T-cell (primary cell): ENCODE measurements at regions not wholly inside any gene's neighbourhood (a gene's known extent, or its start where the extent isn't known, plus 50 kb on each side); places are given as distances from the start of the nearest gene placed in this dataset.

Source experiments
- ATAC-seq, 4 experiments: fragments of 200-7000 bp in 3 of 4; fragments of 150-1000 bp in 1 of 4; cut with Tn5 transposase; replicated peaks in 1 of 4; 1 replicate in 3 of 4; 2 replicates in 1 of 4; pipeline ENCODE4 v1.10.0; 2021; ENCODE audit warnings: moderate library complexity in 3 of 4, mild to moderate bottlenecking in 2 of 4, moderate number of reproducible peaks in 1 of 4
- CTCF ChIA-PET, 2 donors: fragments of 300-600 bp; sonication (Branson Sonifier 250); formaldehyde crosslinking; loops; one replicate each; lab custom pipeline; 2022; ENCODE audit warnings: antibody characterized with exemption in 2 of 2; lab: Charles Lee
- POLR2A ChIA-PET, 2 donors: fragments of 300-600 bp; sonication (Branson Sonifier 250); formaldehyde crosslinking; loops; one replicate each; lab custom pipeline; 2022; ENCODE audit warnings: antibody characterized with exemption in 2 of 2; lab: Charles Lee
- DNase-seq, 35 experiments: peaks; one replicate each; pipeline versions ENCODE4 v3.0.0 to v3.0.0-alpha.2; 2013 to 2023
- H3K27ac ChIP-seq: one replicate; pipeline ENCODE4 v1.5.1; 2013; ENCODE audit warnings: low read length
- H3K27me3 ChIP-seq, 2 experiments: replicated peaks in 1 of 2; 1 replicate in 1 of 2; 2 replicates in 1 of 2; pipeline versions ENCODE4 v1.6.1 to v1.7.0; 2013; ENCODE audit warnings: low read length in 1 of 2, mixed read lengths in 1 of 2; ENCODE audit not compliant: control insufficient read depth in 2 of 2, insufficient read depth in 2 of 2; ENCODE audit errors: extremely low read depth in 1 of 2
- H3K36me3 ChIP-seq, 2 donors: 1 replicate in 1 of 2; 2 replicates in 1 of 2; pipeline versions ENCODE4 v1.6.1 to v1.7.0; 2013; ENCODE audit warnings: low read length in 1 of 2; ENCODE audit not compliant: control insufficient read depth in 2 of 2, insufficient read depth in 1 of 2; ENCODE audit errors: extremely low read depth in 1 of 2
- H3K4me1 ChIP-seq, 2 experiments: 1 replicate in 1 of 2; 2 replicates in 1 of 2; pipeline versions ENCODE4 v1.6.1 to v1.7.0; 2013; ENCODE audit warnings: low read length in 2 of 2, mixed read lengths in 1 of 2; ENCODE audit not compliant: insufficient read depth in 2 of 2, control insufficient read depth in 1 of 2; ENCODE audit errors: extremely low read depth in 1 of 2
- H3K4me3 ChIP-seq, 2 donors: 1 replicate in 1 of 2; 2 replicates in 1 of 2; pipeline versions ENCODE4 v1.5.1 to v1.7.0; 2013; ENCODE audit warnings: mild to moderate bottlenecking in 2 of 2, low read length in 1 of 2, moderate library complexity in 1 of 2; ENCODE audit not compliant: control insufficient read depth in 1 of 2; ENCODE audit errors: extremely low read depth in 1 of 2
- H3K9me3 ChIP-seq: 2 replicates; pipeline ENCODE4 v1.7.0; 2013
- H3K27ac Mint-ChIP-seq, 2 donors: one replicate each; pipeline ENCODE4 v1.8.0; 2020 to 2021; ENCODE audit warnings: mild to moderate bottlenecking in 2 of 2, mixed read lengths in 2 of 2
- H3K27me3 Mint-ChIP-seq, 2 donors: one replicate each; pipeline ENCODE4 v1.8.0; 2021 to 2022; ENCODE audit warnings: mixed read lengths in 2 of 2
- H3K36me3 Mint-ChIP-seq: one replicate; pipeline ENCODE4 v1.8.0; 2021; ENCODE audit warnings: mixed read lengths
- H3K4me1 Mint-ChIP-seq, 3 donors: one replicate each; pipeline ENCODE4 v1.8.0; 2020 to 2022; ENCODE audit warnings: mixed read lengths in 3 of 3, mild to moderate bottlenecking in 1 of 3
- H3K4me3 Mint-ChIP-seq, 3 donors: one replicate each; pipeline ENCODE4 v1.8.0; 2020 to 2022; ENCODE audit warnings: mild to moderate bottlenecking in 3 of 3, mixed read lengths in 3 of 3, moderate library complexity in 3 of 3
- H3K9me3 Mint-ChIP-seq, 3 donors: one replicate each; pipeline ENCODE4 v1.8.0; 2020 to 2022; ENCODE audit warnings: mixed read lengths in 3 of 3
- WGBS: methylation state at CpG from one replicate; pipeline ENCODE4 v1.1.5; 2013; ENCODE audit warnings: missing lambda C conversion rate; ENCODE audit not compliant: insufficient coverage; 5-methylcytosine and 5-hydroxymethylcytosine counted together

DNA sequence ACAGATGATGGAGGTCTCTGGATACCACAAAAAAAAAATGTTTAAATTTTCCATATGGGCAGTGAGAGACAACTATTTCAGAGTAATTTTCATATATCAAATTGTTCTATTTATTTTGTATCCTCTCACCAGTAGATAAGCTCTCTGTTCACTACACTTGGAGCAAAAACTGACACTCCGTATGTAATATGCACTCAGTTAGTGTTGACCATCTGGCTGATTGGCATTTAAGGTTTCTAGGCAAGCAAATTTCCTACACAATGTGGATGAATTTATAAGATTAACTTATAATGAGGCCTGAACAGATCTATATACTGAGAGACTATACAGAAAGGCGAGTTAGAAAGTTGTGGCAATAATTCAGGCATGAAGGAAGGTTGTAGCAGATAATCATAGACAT is 836.5 kb upstream of the SEMA6D start:
- Histone ChIP-seq H3K27ac (no peak overlapping the region), H3K27me3 (no peaks in the 10 kb centered on the region), H3K4me1 (no peaks in the 10 kb centered on the region), H3K36me3 (no peaks in the 10 kb centered on the region), H3K4me3 (no peak overlapping the region), H3K9me3 (peaks cover 3% of the 10 kb centered on the region)
- no peak for ATAC-seq
- ChIA-PET CTCF (no interaction called here), POLR2A (no interaction called here)
- WGBS, result no CpG with 5 or more reads among the region's 2 CpGs
- no peak for DNase-seq
- Mint-ChIP-seq H3K27me3 (peaks cover 0 to 1% of the 10 kb centered on the region in 2 donors), H3K27ac (no peak overlapping the region), H3K4me3 (no peak overlapping the region), H3K4me1 (no peaks in the 10 kb centered on the region), H3K36me3 (no peaks in the 10 kb centered on the region), H3K9me3 (peaks cover 15 to 24% (median 16%) of the 10 kb centered on the region in 3 donors)

DNA sequence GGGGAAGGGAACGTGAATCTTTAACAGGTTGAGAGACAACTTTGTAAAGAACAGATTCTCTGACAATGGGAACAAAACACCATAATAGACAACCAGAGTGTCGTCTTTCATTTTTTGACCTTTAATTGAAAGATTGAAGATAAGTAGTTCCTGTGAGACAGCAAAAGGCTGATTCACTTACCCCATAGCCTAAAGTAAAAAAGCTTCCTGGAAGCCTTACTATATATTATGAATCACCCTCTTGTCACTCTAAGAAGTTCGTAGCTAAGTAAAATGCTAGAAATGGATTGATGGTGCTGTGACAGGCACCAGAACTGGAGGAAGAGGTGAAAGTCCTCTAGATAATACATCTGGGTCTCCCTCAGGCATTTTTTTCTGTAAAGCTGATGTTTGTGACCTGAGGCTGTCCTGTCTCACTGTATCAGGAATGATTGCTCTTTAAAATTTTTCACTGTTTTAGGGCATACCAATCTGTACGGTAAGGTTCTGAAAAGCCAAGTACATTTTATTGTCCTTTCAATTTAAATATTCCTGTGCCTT is 824.6 kb upstream of the SEMA6D start:
- Mint-ChIP-seq H3K4me3 (no peak overlapping the region), H3K4me1 (no peaks in the 10 kb centered on the region), H3K27me3 (no peaks in the 10 kb centered on the region), H3K36me3 (no peaks in the 10 kb centered on the region), H3K27ac (no peak overlapping the region), H3K9me3 (peaks cover 3 to 28% (median 4%) of the 10 kb centered on the region in 3 donors)
- H3K4me1 ChIP-seq, result no peaks in the 10 kb centered on the region
- no CpG with 5 or more reads among the region's 4 CpGs for WGBS
- ChIA-PET POLR2A (no interaction called here), CTCF (no interaction called here)
- H3K27me3 ChIP-seq, result no peaks in the 10 kb centered on the region
- no peak overlapping the region for H3K4me3 ChIP-seq
- DNase-seq (no peak), ATAC-seq (no peak)
- peaks cover 4% of the 10 kb centered on the region for H3K9me3 ChIP-seq
- H3K36me3 ChIP-seq, result no peaks in the 10 kb centered on the region
- H3K27ac ChIP-seq, result no peak overlapping the region

DNA sequence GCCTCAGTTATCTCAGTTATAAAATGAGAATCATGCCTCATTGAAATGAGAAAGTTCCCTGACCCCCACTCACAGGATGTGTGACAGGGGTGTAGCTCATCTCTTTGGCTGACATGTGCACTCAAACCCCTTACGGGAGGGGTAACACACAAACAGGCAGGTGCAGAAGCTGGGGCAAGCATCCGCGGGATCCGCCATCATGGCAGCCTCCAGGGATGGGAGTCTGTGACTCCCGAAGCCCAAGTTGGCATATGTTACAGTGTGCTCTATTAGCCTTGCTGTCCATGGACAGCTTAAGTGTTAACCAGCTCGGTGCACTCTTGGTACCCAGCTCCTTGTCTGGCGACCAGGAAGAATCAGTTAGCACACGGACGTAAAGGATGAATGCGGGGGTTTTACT is 822.7 kb upstream of the SEMA6D start:
- Mint-ChIP-seq H3K36me3 (no peaks in the 10 kb centered on the region), H3K4me1 (no peaks in the 10 kb centered on the region), H3K27ac (no peak overlapping the region), H3K9me3 (peaks cover 3 to 24% (median 4%) of the 10 kb centered on the region in 3 donors), H3K27me3 (no peaks in the 10 kb centered on the region), H3K4me3 (no peak overlapping the region)
- H3K4me3 ChIP-seq, result no peak overlapping the region
- peaks cover 4% of the 10 kb centered on the region for H3K9me3 ChIP-seq
- ATAC-seq (no peak), DNase-seq (no peak)
- H3K27ac ChIP-seq, result no peak overlapping the region
- ChIA-PET POLR2A (no interaction called here), CTCF (no interaction called here)
- H3K4me1 ChIP-seq, result no peaks in the 10 kb centered on the region
- no peaks in the 10 kb centered on the region for H3K36me3 ChIP-seq
- WGBS, result 98% methylated on average over 8 of the region's 10 CpGs
- H3K27me3 ChIP-seq, result no peaks in the 10 kb centered on the region

DNA sequence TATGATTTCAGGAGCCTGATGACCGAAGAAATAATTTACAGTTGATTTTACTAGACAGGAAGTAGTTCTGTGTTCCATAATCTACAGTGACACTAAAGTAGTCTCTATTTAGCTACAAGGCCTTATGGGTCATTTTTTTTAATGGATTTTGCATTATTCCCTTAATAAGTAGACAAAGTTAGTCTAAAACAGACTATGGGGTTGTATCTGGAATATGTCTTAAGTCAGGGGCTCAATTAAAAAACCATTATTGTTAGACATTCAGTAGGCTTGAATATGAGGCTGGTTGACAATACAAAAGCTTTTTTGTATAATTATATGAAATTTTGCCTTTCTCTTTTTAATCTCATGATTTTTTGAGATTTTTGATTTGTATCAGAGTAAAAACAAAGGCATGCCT is 820.0 kb upstream of the SEMA6D start:
- H3K27me3 Mint-ChIP-seq, result no peaks in the 10 kb centered on the region
- H3K4me1 Mint-ChIP-seq, result no peaks in the 10 kb centered on the region
- WGBS, result no CpG with 5 or more reads among the region's 1 CpG

GRCh38 chr15:46901001-46901400 is 816.3 kb upstream of the SEMA6D start:
- no peaks in the 10 kb centered on the region for H3K27me3 Mint-ChIP-seq
- no peak for ATAC-seq
- Histone ChIP-seq H3K4me3 (no peak overlapping the region), H3K4me1 (no peaks in the 10 kb centered on the region), H3K36me3 (no peaks in the 10 kb centered on the region), H3K27ac (no peak overlapping the region), H3K9me3 (peaks cover 4% of the 10 kb centered on the region), H3K27me3 (no peaks in the 10 kb centered on the region)
- DNase-seq, result no peak
- no peaks in the 10 kb centered on the region for H3K4me1 Mint-ChIP-seq
- no peak overlapping the region for H3K4me3 Mint-ChIP-seq
- H3K36me3 Mint-ChIP-seq, result no peaks in the 10 kb centered on the region
- CTCF ChIA-PET, result no interaction called here
- no peak overlapping the region for H3K27ac Mint-ChIP-seq
- POLR2A ChIA-PET, result interaction anchor here in 1 of 2 donors (0.5 kb wide), 1 partner anchor 18 kb away, joined by 3 read pairs; no protein-coding TSS in a partner anchor
- peaks cover 8 to 15% (median 12%) of the 10 kb centered on the region in 3 donors for H3K9me3 Mint-ChIP-seq
- no CpG with 5 or more reads among the region's 2 CpGs for WGBS

More for the DNA sequence above, 820.0 kb upstream of the SEMA6D start:
- H3K27ac Mint-ChIP-seq, result no peak overlapping the region
- no peak overlapping the region for H3K4me3 Mint-ChIP-seq
- H3K9me3 ChIP-seq, result peaks cover 4% of the 10 kb centered on the region
- ChIA-PET CTCF (no interaction called here), POLR2A (no interaction called here)
- no peak overlapping the region for H3K4me3 ChIP-seq
- H3K4me1 ChIP-seq, result no peaks in the 10 kb centered on the region
- DNase-seq (no peak), ATAC-seq (no peak)
- H3K27ac ChIP-seq, result no peak overlapping the region
- H3K36me3 Mint-ChIP-seq, result no peaks in the 10 kb centered on the region
- H3K27me3 ChIP-seq, result no peaks in the 10 kb centered on the region
- H3K36me3 ChIP-seq, result no peaks in the 10 kb centered on the region
- peaks cover 3 to 28% (median 16%) of the 10 kb centered on the region in 3 donors for H3K9me3 Mint-ChIP-seq

DNA sequence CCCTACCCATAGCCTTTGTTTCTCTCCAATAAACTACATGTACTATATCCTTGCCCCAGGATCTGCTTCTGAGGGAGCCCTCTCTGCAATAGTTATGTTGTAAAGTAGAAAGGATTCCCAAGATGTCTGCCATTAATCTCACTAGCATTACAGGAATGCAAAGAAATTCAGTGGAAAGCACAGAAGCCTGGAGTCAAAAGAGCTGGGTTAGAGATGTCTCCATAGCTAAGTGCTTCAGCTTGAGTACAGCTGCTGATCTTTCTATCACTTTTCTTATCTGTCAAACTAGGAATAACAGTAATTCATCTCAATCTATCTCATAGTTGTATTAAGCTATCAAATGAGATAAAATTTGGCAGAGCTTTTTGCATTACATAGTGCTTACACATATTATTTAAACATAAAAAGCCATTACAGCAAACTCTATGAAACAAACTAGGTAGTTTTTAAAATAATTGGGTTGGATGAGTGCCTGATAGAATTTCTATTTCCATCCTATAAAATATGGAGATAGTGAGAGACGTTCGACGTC is 799.5 kb upstream of the SEMA6D start:
- Histone ChIP-seq H3K4me3 (no peak overlapping the region), H3K36me3 (no peaks in the 10 kb centered on the region), H3K27me3 (no peaks in the 10 kb centered on the region), H3K9me3 (no peaks in the 10 kb centered on the region), H3K27ac (no peak overlapping the region), H3K4me1 (no peaks in the 10 kb centered on the region)
- DNase-seq, result no peak
- POLR2A ChIA-PET, result no interaction called here
- Mint-ChIP-seq H3K4me1 (no peaks in the 10 kb centered on the region), H3K4me3 (no peak overlapping the region), H3K9me3 (peaks cover 10 to 28% (median 15%) of the 10 kb centered on the region in 3 donors), H3K36me3 (no peaks in the 10 kb centered on the region), H3K27ac (no peak overlapping the region), H3K27me3 (no peaks in the 10 kb centered on the region)
- no CpG with 5 or more reads among the region's 3 CpGs for WGBS
- CTCF ChIA-PET, result no interaction called here
- no peak for ATAC-seq
